ENCODE measurements at regions not wholly inside any gene's neighbourhood (a gene's known extent, or its start where the extent isn't known, plus 50 kb on each side); places are given as distances from the start of the nearest gene placed in this dataset.

DNA sequence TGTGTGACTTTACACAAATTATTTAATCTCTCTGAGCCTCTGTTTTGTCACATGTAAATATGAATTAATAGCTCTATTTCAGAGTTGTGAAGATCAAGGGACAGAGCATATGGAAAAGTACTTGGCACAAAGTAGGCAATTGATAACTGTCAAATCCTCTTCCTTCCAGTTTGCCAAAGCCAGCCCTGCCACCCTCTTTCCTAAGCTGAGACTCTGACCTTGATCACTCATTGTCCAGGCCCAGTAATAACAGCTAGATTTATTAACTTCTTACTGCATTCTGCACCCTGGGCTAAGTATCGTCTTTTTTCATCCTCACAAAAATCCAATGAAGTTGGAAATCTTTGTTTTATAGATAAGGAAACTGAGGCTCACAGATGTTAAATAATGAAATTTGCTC, 70.8 kb upstream of the ATP1A1 start:
- no peak for TF ChIP-seq KLF16 (IDR thresholded peaks at IDR 0.05)
- TF ChIP-seq, protein P1, sequence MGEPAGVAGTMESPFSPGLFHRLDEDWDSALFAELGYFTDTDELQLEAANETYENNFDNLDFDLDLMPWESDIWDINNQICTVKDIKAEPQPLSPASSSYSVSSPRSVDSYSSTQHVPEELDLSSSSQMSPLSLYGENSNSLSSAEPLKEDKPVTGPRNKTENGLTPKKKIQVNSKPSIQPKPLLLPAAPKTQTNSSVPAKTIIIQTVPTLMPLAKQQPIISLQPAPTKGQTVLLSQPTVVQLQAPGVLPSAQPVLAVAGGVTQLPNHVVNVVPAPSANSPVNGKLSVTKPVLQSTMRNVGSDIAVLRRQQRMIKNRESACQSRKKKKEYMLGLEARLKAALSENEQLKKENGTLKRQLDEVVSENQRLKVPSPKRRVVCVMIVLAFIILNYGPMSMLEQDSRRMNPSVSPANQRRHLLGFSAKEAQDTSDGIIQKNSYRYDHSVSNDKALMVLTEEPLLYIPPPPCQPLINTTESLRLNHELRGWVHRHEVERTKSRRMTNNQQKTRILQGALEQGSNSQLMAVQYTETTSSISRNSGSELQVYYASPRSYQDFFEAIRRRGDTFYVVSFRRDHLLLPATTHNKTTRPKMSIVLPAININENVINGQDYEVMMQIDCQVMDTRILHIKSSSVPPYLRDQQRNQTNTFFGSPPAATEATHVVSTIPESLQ (CRISPR knock-in tag; IDR thresholded peaks at IDR 0.05), result no peak

Measured in K562 (cell line).